ENCODE measurements at regions not wholly inside any gene's neighbourhood (a gene's known extent, or its start where the extent isn't known, plus 50 kb on each side); places are given as distances from the start of the nearest gene placed in this dataset.
A peak's percentile ranks its signal among the peaks of the same experiment; 100 is the strongest.

DNA sequence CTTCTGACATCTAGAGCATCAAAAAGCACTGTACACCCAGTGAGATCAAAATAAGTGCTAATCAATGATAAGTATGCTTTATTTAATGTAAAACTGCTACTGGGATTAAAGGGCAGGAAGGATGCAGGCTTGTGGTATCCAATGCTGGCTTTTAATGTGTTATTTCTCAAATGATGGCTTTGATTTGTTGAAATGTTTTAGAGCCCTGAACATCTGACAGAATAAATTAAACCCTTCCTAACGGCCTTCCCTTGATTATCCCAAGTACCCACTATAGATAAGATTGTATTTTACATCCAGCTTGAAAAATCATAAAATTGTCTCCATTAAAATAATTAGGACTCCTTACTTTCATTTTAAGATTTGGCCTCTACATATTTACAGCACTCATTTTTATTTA, 382.9 kb downstream of the HNRNPD start:
- DNase-seq = no peak

DNA sequence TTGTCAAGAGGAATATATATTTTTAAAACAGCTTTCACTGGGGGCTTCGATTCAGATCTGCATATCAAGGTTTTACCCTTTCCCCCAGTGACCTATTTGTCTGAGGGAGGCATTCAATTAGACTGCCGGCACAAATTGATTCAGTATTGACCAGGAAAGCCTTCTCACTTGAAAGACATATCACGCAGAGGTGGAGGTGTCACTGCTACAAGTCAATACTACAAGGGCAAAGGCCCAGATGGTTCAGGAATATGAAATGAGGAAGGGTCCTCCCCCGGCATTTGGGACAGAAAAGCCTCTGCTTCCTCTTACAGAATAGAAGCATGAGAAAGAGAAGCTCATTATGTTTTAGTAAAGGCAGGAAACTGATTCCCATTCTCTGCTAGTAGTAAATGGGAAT, 383.6 kb downstream of the HNRNPD start:
- no peak for DNase-seq

DNA sequence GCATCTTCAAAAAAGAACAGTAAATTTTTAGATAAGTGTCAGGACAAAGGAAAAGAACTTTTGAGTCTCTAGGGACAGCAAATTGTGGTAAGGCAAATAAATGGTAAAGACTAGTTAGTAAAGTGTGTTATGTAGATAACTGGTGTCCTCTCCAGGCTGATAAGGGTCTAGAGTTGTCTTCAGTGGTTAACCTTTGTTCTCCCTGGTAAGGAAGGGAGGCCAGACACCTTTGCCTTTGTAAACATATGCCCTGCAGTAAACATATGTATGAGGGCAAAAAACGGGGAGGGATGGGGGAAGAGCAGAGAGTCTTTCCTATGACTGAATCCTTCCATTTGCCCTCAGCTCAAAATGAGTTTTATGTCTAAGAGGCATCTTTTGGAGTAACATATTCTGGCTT, 384.6 kb downstream of the HNRNPD start:
- no peak for DNase-seq

DNA sequence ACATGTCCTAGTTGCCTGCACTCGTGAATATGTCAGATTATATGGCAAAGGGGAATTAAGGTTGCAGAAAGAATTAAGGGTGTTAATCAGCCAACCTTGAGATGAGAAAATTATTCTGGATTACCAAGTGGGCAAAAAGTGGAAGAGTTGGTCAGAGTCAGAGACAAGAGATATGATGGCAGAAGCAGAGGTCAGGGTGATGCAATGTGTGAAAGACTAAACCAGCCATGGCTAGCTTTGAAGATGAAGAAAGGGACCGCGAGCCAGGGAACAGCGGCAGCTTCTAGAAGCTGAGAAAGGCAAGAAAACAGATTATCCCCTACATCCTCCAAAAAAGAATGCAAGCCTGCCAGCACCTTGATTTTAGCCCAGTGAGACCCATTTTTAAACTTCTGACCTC, 385.6 kb downstream of the HNRNPD start:
- no peak for DNase-seq

DNA sequence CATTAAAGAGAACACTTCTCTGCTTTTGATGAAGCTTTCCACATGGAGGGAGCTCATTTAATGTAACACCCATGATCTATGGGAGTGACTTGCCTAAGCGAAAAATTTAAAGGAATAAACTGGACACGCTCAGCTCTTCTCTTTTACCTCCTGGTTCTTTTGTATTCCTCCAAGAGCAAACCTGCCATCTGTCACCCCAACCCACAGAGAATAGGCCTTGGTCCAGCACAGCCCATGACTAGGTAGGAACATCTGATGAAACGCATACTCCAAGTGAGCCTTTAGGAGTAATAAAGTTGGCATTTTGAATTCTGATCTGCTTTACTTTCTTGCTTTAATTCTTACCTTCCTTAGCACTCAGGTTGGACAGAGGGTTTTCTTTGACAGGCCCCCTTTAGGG, 389.0 kb downstream of the HNRNPD start:
- no peak for DNase-seq

DNA sequence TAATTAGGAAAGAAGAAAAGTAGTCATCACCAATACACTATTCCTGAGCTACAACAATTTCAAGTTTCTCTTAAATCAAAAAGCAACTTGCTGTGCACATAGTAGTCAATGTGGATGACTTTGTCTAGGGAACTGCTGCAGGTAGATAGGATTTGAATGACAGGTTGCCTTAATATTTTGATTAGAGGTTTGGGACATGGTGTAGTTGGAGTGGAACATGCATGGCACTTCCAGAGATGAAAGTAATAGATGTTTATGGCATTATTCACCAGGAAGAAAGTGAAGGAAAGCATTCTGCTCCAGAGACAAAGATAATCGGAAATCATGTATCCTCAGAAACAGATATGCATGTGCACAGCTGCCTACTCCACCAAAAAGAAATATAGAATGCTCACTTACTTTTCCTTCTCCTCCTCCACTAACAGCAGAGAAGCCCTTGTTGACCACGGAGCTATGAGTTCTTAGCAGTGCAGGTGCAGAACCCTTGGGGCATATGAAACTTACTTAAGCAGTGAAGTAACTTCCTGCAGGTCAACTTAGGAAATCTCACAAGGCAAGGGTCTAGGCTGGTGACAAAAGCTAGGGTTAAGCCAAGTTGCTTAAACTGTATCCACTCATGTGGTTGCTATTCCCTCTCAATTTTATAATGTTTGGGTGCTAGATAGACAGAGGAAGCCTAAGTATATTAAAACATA, 390.8 kb downstream of the HNRNPD start:
- no peak for DNase-seq

DNA sequence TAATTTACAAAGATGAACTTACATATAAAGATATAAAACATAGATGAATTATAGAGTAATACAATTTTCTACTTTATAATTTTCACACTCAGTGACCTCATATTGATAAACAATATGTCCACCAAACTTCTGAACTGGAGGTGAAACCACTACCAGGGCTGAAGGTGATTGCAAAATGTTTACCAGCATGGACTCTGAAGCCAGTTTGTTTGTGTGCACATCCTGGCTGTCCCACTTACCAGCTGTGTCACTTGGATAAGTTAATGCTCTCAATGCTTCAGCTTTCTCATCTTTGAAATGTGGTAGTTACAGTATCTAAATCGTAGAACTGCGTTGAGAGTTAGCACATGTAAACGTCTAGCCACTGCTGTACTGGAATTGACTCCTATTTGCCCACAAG, 392.6 kb downstream of the HNRNPD start:
- DNase-seq = no peak

DNA sequence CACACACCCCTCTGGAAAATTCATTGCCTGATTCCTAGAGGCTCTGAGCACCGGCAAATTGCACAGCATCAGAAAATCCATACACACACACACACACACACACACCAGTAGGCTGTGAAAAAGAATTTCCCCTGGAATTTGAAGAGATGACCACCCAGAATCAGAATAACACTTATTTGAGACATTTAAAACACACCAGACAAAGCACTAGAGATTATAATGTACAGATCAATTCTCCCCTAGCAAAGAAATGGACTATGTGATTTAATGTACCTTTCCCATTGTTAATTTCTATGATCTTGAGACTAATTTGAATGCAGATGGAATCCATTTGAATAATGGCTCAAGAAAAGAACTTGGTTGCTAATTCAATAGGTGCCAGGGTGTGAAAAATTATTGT, 399.3 kb downstream of the HNRNPD start:
- DNase-seq = no peak

DNA sequence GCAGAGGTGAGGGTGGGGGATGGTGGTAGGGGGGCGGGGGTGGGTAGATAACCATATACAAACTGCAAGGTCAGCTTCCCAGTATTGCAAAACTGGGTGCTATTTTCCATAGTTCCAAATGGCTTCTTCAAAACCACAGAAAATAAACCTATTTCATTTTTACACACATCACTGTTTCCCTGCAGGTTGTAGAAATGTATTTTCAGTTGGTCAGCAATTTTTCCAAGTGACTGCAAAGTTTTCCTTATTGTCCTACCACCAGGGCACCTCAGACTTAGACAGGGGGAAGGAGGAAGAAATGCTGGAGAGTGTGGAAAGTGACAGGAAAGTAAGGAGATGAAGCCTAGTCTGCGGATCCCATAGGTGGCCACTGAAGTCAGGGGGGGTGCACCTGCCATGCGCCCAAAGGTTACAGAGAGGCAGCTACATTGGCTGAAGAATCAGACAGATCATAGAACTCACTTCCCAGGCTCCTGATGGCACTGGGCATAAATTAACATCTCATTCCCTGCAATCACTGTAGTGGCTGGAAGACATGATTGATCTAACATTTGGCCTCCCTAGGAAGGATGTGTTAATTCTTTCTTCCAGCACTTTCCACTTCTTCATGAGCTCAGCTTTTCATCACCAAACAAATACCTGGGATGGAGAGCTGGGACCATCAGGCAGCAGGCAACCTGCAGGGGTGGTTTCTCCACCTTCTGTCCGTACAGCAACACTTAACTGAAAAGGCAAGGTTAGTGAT, 402.0 kb downstream of the HNRNPD start:
- no peak for DNase-seq

DNA sequence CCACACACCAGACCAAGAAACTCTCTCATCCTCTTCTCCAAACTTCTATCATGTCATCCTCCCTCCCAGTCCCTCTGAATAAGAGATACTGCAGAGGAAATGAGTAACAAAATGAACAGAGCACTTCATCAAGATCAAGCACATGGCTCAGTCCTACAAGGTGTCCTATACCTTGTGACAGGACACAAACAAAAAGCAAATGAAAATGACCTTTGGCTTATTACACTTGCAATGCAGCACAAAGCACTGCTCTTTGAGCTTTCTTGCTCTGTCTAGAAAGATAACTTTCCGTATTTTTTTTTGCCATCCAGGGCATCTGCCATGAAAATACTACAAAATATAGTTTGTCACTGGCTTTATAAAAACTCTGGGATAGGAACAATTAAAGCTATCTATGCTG, 402.7 kb downstream of the HNRNPD start:
- DNase-seq = no peak

DNA sequence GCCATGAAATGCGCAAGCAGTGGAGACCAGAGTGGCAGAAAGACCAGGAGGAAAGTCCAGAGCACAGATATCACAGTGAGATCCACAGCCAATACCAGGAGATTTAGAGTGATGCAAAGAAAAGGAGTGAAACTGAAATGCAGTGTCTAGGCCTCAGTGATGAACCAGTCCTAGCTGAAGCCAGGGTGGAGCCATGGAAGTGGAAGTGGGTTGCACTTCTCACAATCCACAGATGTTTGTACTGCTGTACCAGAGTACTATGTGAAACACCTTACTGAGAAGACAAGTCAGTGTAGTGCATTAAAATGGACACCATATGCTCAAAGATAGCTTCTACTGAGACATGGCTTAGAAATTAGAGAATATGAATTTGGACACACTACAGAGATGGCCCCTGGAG, 403.3 kb downstream of the HNRNPD start:
- no peak for DNase-seq

DNA sequence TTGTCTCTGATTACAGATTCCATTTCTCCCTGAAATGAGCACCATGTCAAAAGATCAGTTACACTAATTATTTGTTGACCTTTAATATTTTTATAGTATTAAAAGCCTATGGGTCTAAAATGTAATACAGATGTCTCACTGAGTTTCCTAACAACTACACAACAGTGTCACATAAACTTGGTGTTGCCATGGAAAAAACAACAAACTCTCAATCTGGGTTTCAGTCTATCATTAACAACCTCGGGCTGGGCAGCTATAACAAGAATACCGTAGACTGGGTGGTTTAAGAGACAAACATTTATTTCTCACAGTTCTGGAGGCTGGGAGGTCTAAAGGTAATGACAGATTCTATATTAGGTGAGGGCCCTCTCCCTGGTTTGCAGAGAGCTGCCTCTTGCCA, 407.1 kb downstream of the HNRNPD start:
- no peak for DNase-seq

DNA sequence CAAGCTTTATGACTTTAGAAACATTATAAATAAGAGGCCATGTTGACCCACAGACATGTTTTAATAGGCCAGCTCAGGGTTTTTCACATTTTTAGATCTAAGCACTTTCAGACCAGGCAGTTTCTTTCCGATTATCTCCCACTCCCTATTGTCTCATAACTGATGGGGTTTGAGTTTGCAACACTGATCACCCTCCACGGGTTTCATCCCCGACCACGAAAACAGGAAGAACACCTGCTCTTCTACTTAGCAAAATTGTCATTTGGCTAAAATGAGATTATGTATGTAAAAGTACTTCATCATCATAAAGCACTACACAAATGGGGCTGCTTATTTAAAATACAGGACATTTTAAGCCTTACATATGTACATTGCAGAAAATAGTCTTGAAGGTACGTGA, 407.9 kb downstream of the HNRNPD start:
- no peak for DNase-seq

DNA sequence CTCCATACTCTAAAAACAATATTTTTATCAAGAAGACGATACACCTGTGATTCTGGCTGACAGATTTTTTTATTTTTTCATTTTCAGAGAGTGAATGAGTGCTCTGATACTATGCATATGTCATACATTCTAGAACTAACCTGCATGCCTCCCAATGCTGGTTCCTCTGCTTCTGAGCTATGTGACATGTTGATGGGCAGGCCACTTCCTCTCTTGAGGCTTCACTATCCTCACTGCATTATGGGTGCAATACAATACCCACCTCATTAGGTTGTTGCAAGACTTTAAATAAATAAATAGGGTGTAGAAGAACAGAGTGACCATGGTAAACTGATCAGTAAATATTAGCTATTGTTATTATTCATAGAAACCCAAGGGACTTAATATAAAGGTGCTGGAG, 408.3 kb downstream of the HNRNPD start:
- no peak for DNase-seq

DNA sequence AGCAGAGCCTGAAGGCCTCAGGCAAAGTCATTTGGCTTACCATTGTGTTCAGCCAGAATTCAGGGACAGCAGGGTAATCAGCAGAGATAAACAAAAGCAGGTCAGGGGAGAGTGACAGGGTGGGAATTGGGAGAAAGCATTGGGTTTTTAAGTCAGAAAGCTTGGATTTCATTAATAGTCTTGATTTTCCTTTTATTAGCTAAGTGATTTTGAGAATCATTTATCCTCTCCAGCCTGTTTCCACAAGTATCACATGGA, 410.1 kb downstream of the HNRNPD start:
- no peak for DNase-seq

DNA sequence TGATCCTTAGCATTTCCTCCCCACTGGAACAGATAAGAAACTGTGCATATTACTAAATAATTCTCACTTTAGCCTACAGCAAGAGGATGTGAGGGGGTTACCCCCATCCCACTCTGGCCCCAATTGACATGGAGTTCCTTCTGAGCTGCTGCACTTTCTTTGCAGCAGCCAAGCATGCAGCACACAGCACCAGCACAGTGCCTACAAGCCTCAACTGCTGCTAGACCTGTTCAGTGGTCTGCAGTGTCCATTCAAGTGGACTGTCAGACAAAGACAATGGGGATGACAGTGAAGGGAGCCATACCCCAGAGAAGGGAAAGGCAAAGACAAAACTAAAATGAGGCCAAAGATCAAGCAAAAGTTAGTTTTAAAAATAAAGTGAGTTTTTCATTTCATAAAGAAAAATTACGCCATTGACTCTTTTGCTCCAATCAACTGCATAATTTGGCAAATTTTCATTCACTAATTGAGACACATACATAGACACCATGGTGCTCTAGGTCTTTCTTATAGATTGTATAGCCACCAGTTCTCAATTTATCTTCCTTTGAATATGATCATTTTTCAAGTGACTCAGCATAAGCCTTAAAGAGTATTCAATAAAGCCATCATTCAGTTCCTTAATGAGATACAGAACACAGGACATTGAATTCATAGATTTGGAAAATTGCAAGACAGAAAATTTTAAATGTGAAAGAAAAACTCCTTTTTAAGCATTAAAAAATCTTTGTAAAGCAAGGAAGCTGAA, 410.6 kb downstream of the HNRNPD start:
- no peak for DNase-seq

DNA sequence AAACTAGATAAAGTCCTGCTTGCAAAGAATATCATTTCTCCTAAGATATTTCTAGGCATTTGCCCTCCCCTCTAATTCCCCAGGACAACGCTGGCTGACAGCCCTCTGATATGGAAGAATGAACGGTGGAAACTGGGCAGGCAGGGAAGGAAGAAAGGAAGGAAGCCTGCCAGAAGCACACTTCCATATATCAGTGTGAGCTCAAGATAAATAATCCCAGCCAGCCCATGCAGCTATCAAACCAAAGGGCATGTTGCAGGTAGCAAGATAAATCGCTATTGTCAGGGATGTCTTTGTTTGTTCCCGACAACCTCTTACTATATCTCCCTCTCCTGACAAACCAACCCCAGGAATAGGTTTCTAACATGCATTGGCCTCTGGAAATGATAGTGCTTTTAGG, 412.8 kb downstream of the HNRNPD start:
- DNase-seq = no peak

DNA sequence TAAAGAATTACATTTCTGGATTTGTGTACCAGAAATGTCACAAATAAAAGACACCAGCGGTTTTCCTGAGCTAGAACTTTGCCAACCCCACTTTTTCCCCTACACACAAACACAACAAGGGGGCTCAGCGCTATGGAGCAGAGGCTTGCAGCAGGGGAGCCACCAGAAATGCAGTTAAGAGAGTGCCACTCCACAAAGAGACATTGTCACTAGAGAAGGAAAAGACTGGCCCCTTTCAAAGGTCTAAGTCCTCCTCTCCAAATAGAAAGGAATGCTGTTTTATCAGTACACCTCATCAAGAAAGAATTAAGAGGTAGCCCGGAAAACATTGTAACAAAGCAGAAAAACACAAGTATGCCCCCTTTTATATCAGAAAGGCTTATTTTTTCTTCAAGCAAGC, 419.5 kb downstream of the HNRNPD start:
- no peak for DNase-seq

DNA sequence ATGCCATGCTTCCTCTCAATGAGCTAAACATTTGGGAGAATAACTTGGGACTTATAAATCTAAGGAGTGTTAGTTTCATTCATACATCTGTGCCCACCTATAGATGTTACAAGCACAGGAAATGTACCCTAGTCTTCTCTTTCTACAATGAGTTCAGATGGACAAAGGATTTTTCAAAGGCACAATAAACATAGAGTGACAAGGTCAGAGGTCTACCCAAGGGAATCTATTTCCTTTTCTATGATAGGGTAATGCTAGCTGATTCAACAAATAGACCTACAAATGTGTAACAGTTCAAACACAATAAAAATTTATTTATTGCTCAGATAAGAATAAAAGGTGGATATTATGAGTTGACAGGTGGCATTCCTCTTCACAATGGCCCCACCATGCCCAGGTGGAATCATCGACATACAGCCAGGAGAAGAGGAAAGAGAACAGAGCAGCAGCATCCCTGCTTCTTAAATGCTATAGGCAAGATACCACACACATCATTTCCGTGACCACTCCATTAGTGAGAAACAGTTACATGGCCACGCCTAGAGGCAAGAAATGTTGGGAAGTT, 421.8 kb downstream of the HNRNPD start:
- DNase-seq = no peak

DNA sequence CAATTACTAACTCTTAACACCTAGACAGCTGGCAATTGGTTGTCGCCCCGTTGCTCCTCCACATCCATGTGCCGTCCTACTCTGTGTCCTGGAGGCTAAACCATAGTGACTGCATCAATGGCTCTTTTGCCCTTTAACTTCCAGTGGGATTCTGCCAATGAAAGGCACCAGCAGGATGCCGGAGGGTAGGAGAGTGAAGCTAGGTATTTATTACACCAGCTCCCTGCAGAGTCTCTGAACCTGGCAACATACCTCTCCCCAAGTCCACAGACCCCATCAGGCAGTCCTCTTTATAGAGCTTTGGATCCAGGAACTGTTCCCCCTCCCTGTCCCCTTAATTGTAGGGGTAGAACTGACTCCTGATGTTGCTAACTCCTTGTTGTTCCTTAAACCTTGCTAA, 426.8 kb downstream of the HNRNPD start:
- no peak for DNase-seq

DNA sequence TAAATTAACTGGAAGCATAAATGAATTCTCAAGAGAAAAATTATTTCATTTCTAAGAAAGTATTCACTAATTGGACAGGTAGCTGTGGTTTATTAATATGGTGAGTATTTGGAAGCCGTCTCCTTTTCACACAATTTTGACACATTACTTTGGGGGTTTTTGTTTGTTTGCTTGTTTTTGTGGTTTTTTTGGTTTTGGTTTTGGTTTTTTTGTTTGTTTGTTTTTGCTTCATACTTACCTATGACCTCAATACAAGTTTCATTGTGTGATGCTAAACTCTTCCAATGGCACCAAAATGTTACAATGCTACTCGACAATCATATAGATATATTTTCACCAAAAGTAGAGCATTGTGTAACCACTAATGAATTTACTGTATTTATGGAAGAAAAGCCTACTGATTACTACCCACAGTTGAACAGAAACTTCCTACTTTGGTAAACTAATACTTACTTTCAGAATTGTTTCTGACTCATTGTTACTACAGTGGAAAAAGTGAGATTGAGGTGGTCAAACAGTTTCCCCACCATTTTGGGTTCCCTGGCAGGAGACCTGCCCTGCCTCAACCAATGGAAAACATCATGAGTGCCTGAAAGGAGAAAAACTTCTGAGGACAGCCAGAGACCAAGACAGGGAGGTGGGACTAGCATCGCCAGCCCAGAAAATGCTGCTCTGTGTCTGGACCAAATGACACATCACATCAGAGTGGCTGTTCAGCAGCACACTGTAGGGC, 443.1 kb downstream of the HNRNPD start:
- DNase-seq = peak; percentile 19

DNA sequence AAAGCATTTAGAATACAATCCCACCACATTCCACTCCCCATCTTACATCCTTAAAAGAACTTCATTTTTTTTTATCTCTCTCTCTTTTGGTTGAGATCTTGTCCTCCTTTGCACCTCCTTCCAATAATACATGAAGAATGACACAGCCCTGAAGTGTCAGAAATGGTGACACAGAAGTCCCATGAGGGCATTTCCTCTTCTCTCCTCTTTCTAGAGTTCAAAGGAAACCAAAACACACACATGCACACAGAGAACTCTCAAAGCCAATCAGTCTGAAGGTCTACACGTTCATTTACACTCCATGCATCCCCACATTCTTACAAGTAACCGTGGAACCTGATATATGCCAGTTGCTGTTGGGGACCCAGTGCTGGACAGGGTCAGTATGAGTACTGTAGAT, 450.7 kb downstream of the HNRNPD start:
- no peak for DNase-seq

DNA sequence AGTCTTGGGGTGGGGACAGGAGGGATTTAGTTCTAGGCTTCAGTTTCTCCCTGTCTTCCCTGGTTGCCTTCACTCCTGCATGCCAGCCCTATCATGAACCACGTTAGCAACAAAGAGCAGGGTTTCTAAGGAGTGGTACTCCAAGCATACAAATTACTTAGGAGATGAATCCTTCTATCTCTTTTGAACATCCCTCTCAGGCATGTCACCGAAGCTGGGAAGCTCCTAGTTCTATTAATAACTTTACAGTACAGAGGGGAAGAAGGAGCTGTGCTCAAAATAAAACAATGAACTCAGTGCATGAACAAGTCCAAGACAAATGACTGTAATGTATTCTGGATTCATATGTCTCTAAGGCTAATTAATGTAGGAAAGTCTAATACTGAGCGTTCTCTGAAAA, 450.6 kb upstream of the RASGEF1B start:
- no peak for DNase-seq
